Tibial artery (tissue), 4 donors: ENCODE measurements at regions not wholly inside any gene's neighbourhood (a gene's known extent, or its start where the extent isn't known, plus 50 kb on each side); places are given as distances from the start of the nearest gene placed in this dataset.

Source experiments
- DNase-seq, 2 donors: peaks; one replicate each; pipeline ENCODE4 v3.0.0-alpha.2; 2019
- H3K27ac ChIP-seq, 2 donors: fragments of 200-600 bp; sonication (generic) in 1 of 2; 1 replicate in 1 of 2; 2 replicates in 1 of 2; pipeline ENCODE4 v1.5.1; 2018 to 2019; ENCODE audit warnings: mild to moderate bottlenecking in 1 of 2
- H3K27me3 ChIP-seq, 2 donors: fragments of 200-600 bp; sonication (generic) in 1 of 2; one replicate each; pipeline versions ENCODE4 v1.5.1 to v1.6.0; 2016 to 2019
- H3K36me3 ChIP-seq, 3 donors: fragments of 200-600 bp; sonication (generic) in 2 of 3; one replicate each; pipeline ENCODE4 v1.5.1; 2016 to 2019; ENCODE audit warnings: mild to moderate bottlenecking in 2 of 3
- H3K4me1 ChIP-seq, 4 donors: fragments of 200-600 bp; sonication (generic) in 2 of 4; 1 replicate in 3 of 4; 2 replicates in 1 of 4; pipeline ENCODE4 v1.5.1; 2016 to 2019
- H3K4me3 ChIP-seq, 2 donors: fragments of 200-600 bp; sonication (generic) in 1 of 2; 1 replicate in 1 of 2; 2 replicates in 1 of 2; pipeline ENCODE4 v1.5.1; 2018 to 2019; ENCODE audit warnings: mild to moderate bottlenecking in 2 of 2
- H3K9me3 ChIP-seq, 3 donors: fragments of 200-600 bp; sonication (generic) in 1 of 3; one replicate each; pipeline ENCODE4 v1.5.1; 2016 to 2019
- CTCF ChIP-seq, 2 experiments: fragments of 200-600 bp in 1 of 2; fragments of 450-650 bp in 1 of 2; IDR thresholded peaks; one replicate each; pipeline ENCODE4 v1.5.1; 2017 to 2019; ENCODE audit warnings: antibody characterized with exemption in 2 of 2, mild to moderate bottlenecking in 1 of 2, moderate library complexity in 1 of 2
- intact Hi-C: fragments of 100-400 bp; cut with DNase I; formaldehyde crosslinking; loops from one replicate; pipeline ENCODE4 v1.15.0; 2023; ENCODE audit warnings: low total_unique reads

GRCh38 chr3:109715707-109716106 lies 378.4 kb upstream of the DPPA4 start:
- H3K27ac ChIP-seq = no peak overlapping the region
- TF ChIP-seq CTCF (IDR thresholded peaks at IDR 0.05) = no peak
- no peaks in the 10 kb centered on the region for H3K27me3 ChIP-seq
- H3K4me1 ChIP-seq = no peaks in the 10 kb centered on the region
- intact Hi-C loops = no loop called here
- H3K4me3 ChIP-seq = no peak overlapping the region
- no peaks in the 10 kb centered on the region for H3K36me3 ChIP-seq
- no peaks in the 10 kb centered on the region for H3K9me3 ChIP-seq
- no peak for DNase-seq

- no peaks in the 10 kb centered on the region for H3K9me3 ChIP-seq
- H3K27me3 ChIP-seq = no peaks in the 10 kb centered on the region
- no peaks in the 10 kb centered on the region for H3K4me1 ChIP-seq
- intact Hi-C loops = no loop called here
- TF ChIP-seq CTCF (IDR thresholded peaks at IDR 0.05) = no peak
- no peak overlapping the region for H3K4me3 ChIP-seq
- no peak for DNase-seq
- no peaks in the 10 kb centered on the region for H3K36me3 ChIP-seq
- no peak overlapping the region for H3K27ac ChIP-seq
Observed at GRCh38 chr3:109718850-109719249, 381.5 kb upstream of the DPPA4 start.

GRCh38 chr3:109728861-109729494 lies 391.6 kb upstream of the DPPA4 start:
- Histone ChIP-seq H3K9me3 (no peaks in the 10 kb centered on the region), H3K4me1 (no peaks in the 10 kb centered on the region), H3K27ac (no peak overlapping the region), H3K4me3 (no peak overlapping the region), H3K27me3 (no peaks in the 10 kb centered on the region), H3K36me3 (no peaks in the 10 kb centered on the region)
- DNase-seq = no peak
- TF ChIP-seq CTCF (IDR thresholded peaks at IDR 0.05) = no peak
- intact Hi-C loops = no loop called here

GRCh38 chr3:109731639-109732473 lies 394.5 kb upstream of the DPPA4 start:
- peak; percentile 82 for TF ChIP-seq CTCF (IDR thresholded peaks at IDR 0.05)
- peak in 1 of 2 donors; percentile 59 for DNase-seq
- no peaks in the 10 kb centered on the region for H3K4me1 ChIP-seq
- no peaks in the 10 kb centered on the region for H3K27me3 ChIP-seq
- H3K9me3 ChIP-seq = no peaks in the 10 kb centered on the region
- intact Hi-C loops = loop anchor here (10.0 kb wide), 1 partner anchor 583 kb away; no protein-coding TSS in a partner anchor
- H3K36me3 ChIP-seq = no peaks in the 10 kb centered on the region
- H3K27ac ChIP-seq = no peak overlapping the region
- H3K4me3 ChIP-seq = no peak overlapping the region

GRCh38 chr3:109743981-109744380 lies 406.6 kb upstream of the DPPA4 start:
- H3K27ac ChIP-seq = no peak overlapping the region
- no peaks in the 10 kb centered on the region for H3K9me3 ChIP-seq
- H3K4me1 ChIP-seq = no peaks in the 10 kb centered on the region
- intact Hi-C loops = no loop called here
- no peak for TF ChIP-seq CTCF (IDR thresholded peaks at IDR 0.05)
- no peaks in the 10 kb centered on the region for H3K36me3 ChIP-seq
- no peak for DNase-seq
- H3K27me3 ChIP-seq = no peaks in the 10 kb centered on the region
- H3K4me3 ChIP-seq = no peak overlapping the region
